ENCODE measurements at regions not wholly inside any gene's neighbourhood (a gene's known extent, or its start where the extent isn't known, plus 50 kb on each side); places are given as distances from the start of the nearest gene placed in this dataset.
A peak's percentile ranks its signal among the peaks of the same experiment; 100 is the strongest.

- Histone ChIP-seq H3K9me1 (ENCODE audit: insufficient read depth, low read length) (no peaks in the 10 kb centered on the region), H2BK15ac (ENCODE audit: low read depth, low read length) (no peak overlapping the region), H2AK9ac (replicated peaks; ENCODE audit: low read depth, low read length, poor library complexity) (no peak overlapping the region), H3K4me1 (ENCODE audit: control insufficient read depth, insufficient read depth, low read length) (no peaks in the 10 kb centered on the region; the same call in 1 of the 2 replicates), H2BK20ac (ENCODE audit: low read depth, low read length) (no peak overlapping the region), H3K27me3 (ENCODE audit: control insufficient read depth, insufficient read depth, low read length) (no peaks in the 10 kb centered on the region), H3K56ac (ENCODE audit: extremely low read depth, insufficient read depth, low read length) (no peak overlapping the region), H3K14ac (replicated peaks; ENCODE audit: low read depth, low read length) (0 out of 2 replicates have a peak overlapping the region, but pooled peaks have one; percentile 9), H2BK5ac (ENCODE audit: low read depth, low read length, poor library complexity, severe bottlenecking) (no peak overlapping the region), H2AFZ (replicated peaks; ENCODE audit: low read length, poor library complexity) (no peak overlapping the region), H4K20me1 (ENCODE audit: insufficient read depth, low read length) (no peaks in the 10 kb centered on the region), H3K4me3 (ENCODE audit: insufficient read depth, low read depth, low read length) (no peak overlapping the region), H2AK5ac (ENCODE audit: low read depth, low read length) (no peak overlapping the region), H4K8ac (ENCODE audit: low read depth in 2 of 2, low read length in 2 of 2) (no peak overlapping the region), H3K36me3 (ENCODE audit: control insufficient read depth, insufficient read depth, low read length) (no peaks in the 10 kb centered on the region), H2BK120ac (ENCODE audit: low read depth, low read length) (no peak overlapping the region), H3K27ac (ENCODE audit: insufficient read depth, low read length) (no peak overlapping the region), H3K4me2 (ENCODE audit: low read depth, low read length) (no peak overlapping the region), H4K5ac (ENCODE audit: low read depth, low read length) (no peak overlapping the region), H3K23ac (ENCODE audit: low read depth, low read length) (no peak overlapping the region), H3K9me3 (ENCODE audit: control insufficient read depth, insufficient read depth, low read length) (no peaks in the 10 kb centered on the region), H4K91ac (ENCODE audit: insufficient read depth, low read depth, low read length) (no peak overlapping the region), H3K18ac (ENCODE audit: low read depth, low read length) (no peak overlapping the region), H3K4ac (ENCODE audit: low read depth, low read length) (no peak overlapping the region), H3K9ac (ENCODE audit: low read depth, low read length) (no peak overlapping the region), H3K79me1 (ENCODE audit: low read depth in 1 of 2, low read length in 2 of 2) (no peaks in the 10 kb centered on the region)
- BruUV-seq (replicated peaks) = no TSS peak
- in situ Hi-C loops (cut with MboI; ENCODE audit: low sequenced_read_pairs) = no loop called here
- no peak for ATAC-seq (ENCODE audit: low read depth)
- WGBS, 2 experiments (ENCODE audit: extremely low coverage in 2 of 2, insufficient read length in 1 of 2) = no CpG with 5 or more reads among the region's 4 CpGs
- CTCF ChIA-PET = interaction anchor here (0.7 kb wide), 1 partner anchor 57 kb away, joined by 3 read pairs; no protein-coding TSS in a partner anchor
- no peak for DNase-seq
- dilution Hi-C loops (cut with HindIII; ENCODE audit: low sequenced_read_pairs, unreplicated experiment) = no loop called here
- POLR2A ChIA-PET (ENCODE audit: unreplicated experiment) = no interaction called here
- intact Hi-C loops (cut with micrococcal nuclease) = loop anchor here (5.0 kb wide), 1 partner anchor 109 kb away; no protein-coding TSS in a partner anchor
- TF ChIP-seq RFX5 (IDR thresholded peaks at IDR 0.05; ENCODE audit: low read depth, low read length) = no peak
- no peak for TF ChIP-seq BHLHE40 (IDR thresholded peaks at IDR 0.05; ENCODE audit: low read depth, low read length)
- no peak for TF ChIP-seq CHD1 (IDR thresholded peaks at IDR 0.05; ENCODE audit: low read depth, low read length)
- TF ChIP-seq CTCF (conservative IDR thresholded peaks at IDR 0.05; ENCODE audit: low read depth, low read length) = no peak
- no peak for TF ChIP-seq RAD21 (IDR thresholded peaks at IDR 0.05; ENCODE audit: low read length)
- no peak for TF ChIP-seq CEBPB (IDR thresholded peaks at IDR 0.05; ENCODE audit: low read depth, low read length)
- no peak for TF ChIP-seq FOS (IDR thresholded peaks at IDR 0.05; ENCODE audit: low read depth, low read length)
- TF ChIP-seq USF2 (IDR thresholded peaks at IDR 0.05; ENCODE audit: low read depth, low read length) = no peak
- no peak for TF ChIP-seq POLR2A (IDR thresholded peaks at IDR 0.05; ENCODE audit: low read depth, low read length)
- no peak for TF ChIP-seq MAZ (IDR thresholded peaks at IDR 0.05; ENCODE audit: borderline replicate concordance, low read depth, low read length)
- no peak for TF ChIP-seq NFE2L2 (IDR thresholded peaks at IDR 0.05; ENCODE audit: low read depth, low read length)
- TF ChIP-seq SMC3 (IDR thresholded peaks at IDR 0.05; ENCODE audit: low read depth, low read length) = no peak
- no peak for TF ChIP-seq RCOR1 (IDR thresholded peaks at IDR 0.05; ENCODE audit: insufficient replicate concordance, low read length)
- no peak for TF ChIP-seq MAFK (IDR thresholded peaks at IDR 0.05; ENCODE audit: low read depth, low read length)
- TF ChIP-seq ELK1 (IDR thresholded peaks at IDR 0.05; ENCODE audit: borderline replicate concordance, low read depth, low read length) = no peak
- TF ChIP-seq MXI1 (IDR thresholded peaks at IDR 0.05; ENCODE audit: borderline replicate concordance, low read depth, low read length) = no peak
Observed at GRCh38 chr1:173297798-173298391, 90.8 kb upstream of the TNFSF4 start.

Measured in IMR-90 (cell line).